Adrenal gland (tissue), 5 donors: ENCODE measurements at regions not wholly inside any gene's neighbourhood (a gene's known extent, or its start where the extent isn't known, plus 50 kb on each side); places are given as distances from the start of the nearest gene placed in this dataset.

Experiments
- POLR2A ChIP-seq, 2 donors: fragments of 450-650 bp; IDR thresholded peaks; one replicate each; pipeline ENCODE4 v1.6.1; 2017; ENCODE audit warnings: antibody characterized with exemption in 2 of 2, mild to moderate bottlenecking in 2 of 2, moderate library complexity in 1 of 2
- TF ChIP-seq, protein P1 (sequence below), 6 experiments: fragments of 450-650 bp in 4 of 6; fragments of 200-600 bp in 2 of 6; sonication (generic) in 1 of 6; IDR thresholded peaks; 1 replicate in 5 of 6; 2 replicates in 1 of 6; pipeline versions ENCODE4 v1.5.1 to v1.8.0; 2016 to 2021; ENCODE audit warnings: antibody characterized with exemption in 6 of 6, mild to moderate bottlenecking in 2 of 6, moderate library complexity in 1 of 6
- donor health status: DM: no; HTN: no; CAD: no.

DNA sequence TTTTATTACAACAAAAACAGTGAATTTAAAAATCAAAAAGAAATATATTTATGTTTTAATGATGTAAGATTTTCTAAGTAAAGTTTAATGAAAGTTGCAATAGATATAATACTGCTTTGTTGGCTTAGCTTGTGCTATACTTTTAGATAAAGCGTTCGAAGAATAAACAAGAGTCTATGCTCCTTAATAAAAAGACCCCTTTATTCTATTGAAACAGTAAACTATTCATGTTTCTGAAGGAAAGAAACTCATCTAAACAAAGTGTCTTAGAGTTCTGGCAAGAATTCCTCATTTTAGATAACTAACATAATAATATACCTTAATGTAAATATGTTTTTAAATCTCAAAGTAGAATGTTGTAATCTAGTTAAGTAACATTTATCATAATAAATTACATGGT lies 179.0 kb downstream of the RASSF9 start:
- TF ChIP-seq, protein P1, sequence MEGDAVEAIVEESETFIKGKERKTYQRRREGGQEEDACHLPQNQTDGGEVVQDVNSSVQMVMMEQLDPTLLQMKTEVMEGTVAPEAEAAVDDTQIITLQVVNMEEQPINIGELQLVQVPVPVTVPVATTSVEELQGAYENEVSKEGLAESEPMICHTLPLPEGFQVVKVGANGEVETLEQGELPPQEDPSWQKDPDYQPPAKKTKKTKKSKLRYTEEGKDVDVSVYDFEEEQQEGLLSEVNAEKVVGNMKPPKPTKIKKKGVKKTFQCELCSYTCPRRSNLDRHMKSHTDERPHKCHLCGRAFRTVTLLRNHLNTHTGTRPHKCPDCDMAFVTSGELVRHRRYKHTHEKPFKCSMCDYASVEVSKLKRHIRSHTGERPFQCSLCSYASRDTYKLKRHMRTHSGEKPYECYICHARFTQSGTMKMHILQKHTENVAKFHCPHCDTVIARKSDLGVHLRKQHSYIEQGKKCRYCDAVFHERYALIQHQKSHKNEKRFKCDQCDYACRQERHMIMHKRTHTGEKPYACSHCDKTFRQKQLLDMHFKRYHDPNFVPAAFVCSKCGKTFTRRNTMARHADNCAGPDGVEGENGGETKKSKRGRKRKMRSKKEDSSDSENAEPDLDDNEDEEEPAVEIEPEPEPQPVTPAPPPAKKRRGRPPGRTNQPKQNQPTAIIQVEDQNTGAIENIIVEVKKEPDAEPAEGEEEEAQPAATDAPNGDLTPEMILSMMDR (IDR thresholded peaks at IDR 0.05): no peak
- TF ChIP-seq POLR2A (IDR thresholded peaks at IDR 0.05): no peak
